GM12872 (cell line): ENCODE measurements at regions not wholly inside any gene's neighbourhood (a gene's known extent, or its start where the extent isn't known, plus 50 kb on each side); places are given as distances from the start of the nearest gene placed in this dataset.

Source experiments
- TF ChIP-seq, protein P1 (sequence below): IDR thresholded peaks from 3 replicates; pipeline ENCODE4 v1.5.1; 2011; ENCODE audit warnings: low read depth, mild to moderate bottlenecking, low read length, moderate library complexity; ENCODE audit not compliant: insufficient read depth

DNA sequence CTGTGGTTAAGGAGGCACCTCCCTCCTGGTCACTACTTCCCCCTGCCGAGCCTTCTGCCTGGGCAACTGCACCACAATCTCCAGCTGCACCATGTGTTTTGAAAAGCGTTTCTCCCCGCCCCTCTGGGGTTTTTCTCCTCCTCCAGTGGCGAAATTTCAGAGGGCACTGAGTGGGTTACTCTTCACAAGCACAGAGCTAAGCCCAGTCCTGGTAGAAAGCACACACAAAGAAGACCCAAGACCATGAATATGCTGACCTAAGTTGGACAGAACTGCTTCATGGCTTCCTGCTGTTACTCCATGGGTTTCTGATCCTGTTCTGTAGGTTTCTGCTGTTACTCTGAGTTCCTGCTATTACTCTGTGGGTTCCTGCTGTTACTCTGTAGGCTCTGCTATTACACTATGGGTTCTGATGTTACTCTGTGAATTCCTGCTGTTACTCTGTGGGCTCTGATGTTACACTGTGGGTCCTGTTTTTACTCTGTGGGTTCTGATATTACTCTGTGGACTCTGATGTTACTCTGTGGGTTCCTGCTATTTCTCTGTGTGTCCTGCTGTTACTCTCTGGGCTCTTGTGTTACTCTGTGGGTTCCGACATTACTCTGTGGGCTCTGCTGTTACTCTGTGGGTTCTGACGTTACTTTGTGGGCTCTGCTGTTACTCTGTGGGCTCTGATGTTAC lies 216.6 kb downstream of the RTP5 start:
- TF ChIP-seq, protein P1, sequence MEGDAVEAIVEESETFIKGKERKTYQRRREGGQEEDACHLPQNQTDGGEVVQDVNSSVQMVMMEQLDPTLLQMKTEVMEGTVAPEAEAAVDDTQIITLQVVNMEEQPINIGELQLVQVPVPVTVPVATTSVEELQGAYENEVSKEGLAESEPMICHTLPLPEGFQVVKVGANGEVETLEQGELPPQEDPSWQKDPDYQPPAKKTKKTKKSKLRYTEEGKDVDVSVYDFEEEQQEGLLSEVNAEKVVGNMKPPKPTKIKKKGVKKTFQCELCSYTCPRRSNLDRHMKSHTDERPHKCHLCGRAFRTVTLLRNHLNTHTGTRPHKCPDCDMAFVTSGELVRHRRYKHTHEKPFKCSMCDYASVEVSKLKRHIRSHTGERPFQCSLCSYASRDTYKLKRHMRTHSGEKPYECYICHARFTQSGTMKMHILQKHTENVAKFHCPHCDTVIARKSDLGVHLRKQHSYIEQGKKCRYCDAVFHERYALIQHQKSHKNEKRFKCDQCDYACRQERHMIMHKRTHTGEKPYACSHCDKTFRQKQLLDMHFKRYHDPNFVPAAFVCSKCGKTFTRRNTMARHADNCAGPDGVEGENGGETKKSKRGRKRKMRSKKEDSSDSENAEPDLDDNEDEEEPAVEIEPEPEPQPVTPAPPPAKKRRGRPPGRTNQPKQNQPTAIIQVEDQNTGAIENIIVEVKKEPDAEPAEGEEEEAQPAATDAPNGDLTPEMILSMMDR = no peak

DNA sequence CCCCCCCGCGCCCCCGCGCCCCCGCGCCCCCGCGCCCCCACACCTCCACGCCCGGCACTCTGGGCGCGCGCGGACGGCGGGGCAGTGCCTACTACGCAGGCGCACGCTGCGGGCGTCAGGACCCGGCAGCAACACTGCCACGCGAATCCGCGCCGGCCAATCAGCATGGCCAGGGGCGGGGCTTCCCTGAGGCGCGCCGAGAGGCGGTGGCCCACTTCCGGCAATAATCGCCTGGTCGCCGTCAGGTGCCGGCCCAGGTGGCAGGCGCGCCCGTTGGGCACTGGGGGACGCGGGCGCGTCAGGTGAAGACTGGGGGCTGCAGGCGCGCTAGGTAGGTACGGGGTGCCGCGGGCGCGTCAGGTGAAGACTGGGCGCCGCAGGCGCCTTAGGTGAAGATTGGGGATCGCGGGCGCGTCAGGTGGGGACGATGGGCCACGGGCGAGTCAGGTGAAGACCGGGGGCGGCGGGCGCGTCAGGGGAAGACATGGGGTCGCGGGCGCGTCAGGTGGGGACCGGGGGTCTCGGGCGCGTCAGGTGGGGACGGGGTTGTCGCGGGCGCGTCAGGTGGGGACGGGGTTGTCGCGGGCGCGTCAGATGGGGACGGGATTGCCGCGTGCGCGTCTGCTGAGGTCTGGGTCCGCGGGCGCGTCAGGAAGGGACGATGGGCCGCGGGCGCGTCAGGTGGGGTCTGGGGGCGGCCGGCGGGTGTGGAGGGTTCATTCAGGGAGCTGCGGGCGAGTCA lies 219.1 kb downstream of the RTP5 start:
- TF ChIP-seq, protein P1 = no peak

DNA sequence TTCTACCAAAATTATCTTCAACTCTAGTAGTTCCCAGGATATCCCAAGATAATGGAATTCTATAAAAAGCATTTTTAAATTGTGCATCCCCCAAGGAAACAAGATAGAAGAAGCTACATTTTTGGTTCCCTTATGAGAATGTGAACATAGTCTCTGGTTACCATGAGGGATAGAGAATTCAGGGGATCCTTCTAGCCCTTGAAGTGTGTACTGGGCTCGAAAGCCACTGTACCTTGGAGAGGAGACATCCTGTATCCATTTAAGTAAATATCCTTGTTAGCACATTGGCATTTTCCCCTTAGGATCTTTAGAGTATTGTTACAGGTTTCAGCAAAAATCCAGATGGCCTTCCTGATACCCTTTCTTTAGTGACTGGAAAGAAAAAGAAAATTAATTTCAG lies 228.5 kb downstream of the RTP5 start:
- TF ChIP-seq, protein P1 = no peak

DNA sequence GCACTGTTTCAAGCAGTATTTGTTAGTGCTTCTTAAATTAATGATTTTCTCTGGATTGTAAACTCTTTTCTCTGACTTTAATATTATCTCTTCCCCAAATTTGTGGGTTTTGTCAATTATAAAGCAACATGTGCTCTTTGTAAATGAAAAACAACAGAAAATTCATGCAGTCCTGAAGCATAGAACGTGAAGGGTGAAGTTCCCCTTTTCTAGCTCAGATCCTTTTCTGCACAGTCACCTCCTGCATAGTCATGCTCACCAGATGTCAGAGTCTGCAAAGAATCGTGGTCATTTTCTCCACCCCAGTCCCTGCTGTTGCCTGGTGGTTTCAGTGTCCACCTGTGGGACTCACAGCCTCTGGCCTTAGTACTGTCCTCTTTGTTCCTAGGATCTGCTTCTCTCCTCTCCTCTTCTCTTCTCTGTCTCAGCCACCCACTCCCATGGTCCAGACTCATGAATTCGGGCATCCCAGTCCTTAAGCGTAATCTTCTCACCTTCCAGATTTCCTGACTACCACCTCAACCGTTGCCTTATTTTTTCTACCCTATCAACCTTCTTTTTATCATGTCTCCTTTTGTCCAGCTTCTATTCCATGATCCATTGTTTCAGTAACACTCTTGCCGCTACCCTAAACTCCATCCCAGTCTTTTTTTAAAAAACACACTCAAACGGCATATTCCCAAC lies 229.1 kb downstream of the RTP5 start:
- TF ChIP-seq, protein P1 = no peak
